Choroid plexus epithelial cell (primary cell): ENCODE measurements at regions not wholly inside any gene's neighbourhood (a gene's known extent, or its start where the extent isn't known, plus 50 kb on each side); places are given as distances from the start of the nearest gene placed in this dataset.
A peak's percentile ranks its signal among the peaks of the same experiment; 100 is the strongest.

Experiments used
- DNase-seq: peaks from one replicate; pipeline ENCODE4 v3.0.0-alpha.2; 2010; ENCODE audit warnings: low read depth
- H3K4me3 ChIP-seq: 2 replicates; pipeline ENCODE4 v1.5.1; 2011; ENCODE audit warnings: low read depth, mild to moderate bottlenecking, control low read depth, low read length, moderate library complexity
- CTCF ChIP-seq: conservative IDR thresholded peaks from 2 replicates; pipeline ENCODE4 v1.5.1; 2011; ENCODE audit warnings: low read depth, mild to moderate bottlenecking, control low read depth, inconsistent platforms, low read length, moderate library complexity

- DNase-seq, result no peak
- H3K4me3 ChIP-seq, result no peak overlapping the region
- TF ChIP-seq CTCF, result no peak
These were observed 105.7 kb upstream of the SLC14A2 start for GRCh38 chr18:45509535-45509934.

- DNase-seq, result no peak
- no peak for TF ChIP-seq CTCF
These were observed 104.6 kb upstream of the SLC14A2 start for GRCh38 chr18:45510656-45511055.

GRCh38 chr18:45512363-45512953 lies 102.8 kb upstream of the SLC14A2 start:
- H3K4me3 ChIP-seq, result no peak overlapping the region
- TF ChIP-seq CTCF, result no peak
- no peak for DNase-seq

More at GRCh38 chr18:45510656-45511055, 104.6 kb upstream of the SLC14A2 start:
- no peak overlapping the region for H3K4me3 ChIP-seq

GRCh38 chr18:45517181-45517741 lies 98.0 kb upstream of the SLC14A2 start:
- TF ChIP-seq CTCF, result no peak
- peak; percentile 88 for DNase-seq
- no peak overlapping the region for H3K4me3 ChIP-seq

- TF ChIP-seq CTCF, result no peak
- no peak overlapping the region for H3K4me3 ChIP-seq
- peak; percentile 22 for DNase-seq
These were observed 96.7 kb upstream of the SLC14A2 start for GRCh38 chr18:45518311-45519155.

GRCh38 chr18:45519411-45520280 lies 95.6 kb upstream of the SLC14A2 start:
- TF ChIP-seq CTCF, result no peak
- no peak overlapping the region for H3K4me3 ChIP-seq
- peak; percentile 42 for DNase-seq
